Activated naive CD8-positive, alpha-beta T cell treated with anti-CD3 and anti-CD28 coated beads, Interleukin-2, amount 50 U/mL, for 24 hours (primary cell): ENCODE measurements at regions not wholly inside any gene's neighbourhood (a gene's known extent, or its start where the extent isn't known, plus 50 kb on each side); places are given as distances from the start of the nearest gene placed in this dataset.

Source experiments
- ATAC-seq: fragments of 150-1000 bp; cut with Tn5 transposase; one replicate; pipeline ENCODE4 v1.10.0; 2021
- DNase-seq: peaks from one replicate; pipeline ENCODE4 v3.0.0; 2021
- H3K27ac Mint-ChIP-seq: one replicate; pipeline ENCODE4 v1.8.0; 2021; ENCODE audit warnings: mild to moderate bottlenecking, mixed read lengths
- H3K27me3 Mint-ChIP-seq: one replicate; pipeline ENCODE4 v1.8.0; 2021; ENCODE audit warnings: mixed read lengths
- H3K36me3 Mint-ChIP-seq: one replicate; pipeline ENCODE4 v1.8.0; 2021; ENCODE audit warnings: low read depth, mixed read lengths
- H3K4me1 Mint-ChIP-seq: one replicate; pipeline ENCODE4 v1.8.0; 2021; ENCODE audit warnings: mixed read lengths
- H3K4me3 Mint-ChIP-seq: one replicate; pipeline ENCODE4 v1.8.0; 2021; ENCODE audit warnings: mild to moderate bottlenecking, moderate library complexity, mixed read lengths
- H3K9me3 Mint-ChIP-seq: one replicate; pipeline ENCODE4 v1.8.0; 2021; ENCODE audit warnings: mixed read lengths

GRCh38 chrX:128310912-128311311 lies 258.7 kb upstream of the ACTRT1 start:
- H3K36me3 Mint-ChIP-seq, result no peaks in the 10 kb centered on the region
- H3K27me3 Mint-ChIP-seq, result no peaks in the 10 kb centered on the region
- DNase-seq, result no peak
- H3K27ac Mint-ChIP-seq, result no peak overlapping the region
- no peak overlapping the region for H3K4me3 Mint-ChIP-seq
- H3K9me3 Mint-ChIP-seq, result peaks cover 4% of the 10 kb centered on the region
- ATAC-seq, result no peak
- no peaks in the 10 kb centered on the region for H3K4me1 Mint-ChIP-seq

DNA sequence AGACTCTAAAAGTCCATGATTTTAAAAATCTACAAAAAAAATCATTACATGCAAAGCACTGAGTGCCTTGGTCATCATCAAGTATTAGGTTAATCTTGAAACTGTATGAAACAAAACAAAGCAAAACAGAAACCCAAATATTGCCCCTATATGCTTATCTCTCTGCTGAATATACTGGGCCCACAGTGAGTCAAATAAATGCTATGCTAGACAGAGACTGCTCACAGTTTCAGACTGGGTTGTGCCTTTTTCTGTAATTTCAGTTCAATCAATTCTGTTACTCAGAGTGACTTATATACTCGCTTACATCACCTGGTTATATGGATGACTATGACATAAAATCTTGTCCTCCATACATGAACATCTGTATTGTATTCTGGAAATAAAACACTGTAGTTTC lies 257.1 kb upstream of the ACTRT1 start:
- ATAC-seq, result no peak
- H3K27me3 Mint-ChIP-seq, result no peaks in the 10 kb centered on the region
- H3K9me3 Mint-ChIP-seq, result peaks cover 4% of the 10 kb centered on the region
- DNase-seq, result no peak
- H3K27ac Mint-ChIP-seq, result no peak overlapping the region
- H3K4me3 Mint-ChIP-seq, result no peak overlapping the region
- H3K4me1 Mint-ChIP-seq, result no peaks in the 10 kb centered on the region
- H3K36me3 Mint-ChIP-seq, result no peaks in the 10 kb centered on the region

GRCh38 chrX:128294198-128294597 lies 242.0 kb upstream of the ACTRT1 start:
- DNase-seq (no peak), ATAC-seq (no peak)
- Mint-ChIP-seq H3K27me3 (no peaks in the 10 kb centered on the region), H3K36me3 (no peaks in the 10 kb centered on the region), H3K4me1 (no peaks in the 10 kb centered on the region), H3K9me3 (no peaks in the 10 kb centered on the region), H3K27ac (no peak overlapping the region), H3K4me3 (no peak overlapping the region)

DNA sequence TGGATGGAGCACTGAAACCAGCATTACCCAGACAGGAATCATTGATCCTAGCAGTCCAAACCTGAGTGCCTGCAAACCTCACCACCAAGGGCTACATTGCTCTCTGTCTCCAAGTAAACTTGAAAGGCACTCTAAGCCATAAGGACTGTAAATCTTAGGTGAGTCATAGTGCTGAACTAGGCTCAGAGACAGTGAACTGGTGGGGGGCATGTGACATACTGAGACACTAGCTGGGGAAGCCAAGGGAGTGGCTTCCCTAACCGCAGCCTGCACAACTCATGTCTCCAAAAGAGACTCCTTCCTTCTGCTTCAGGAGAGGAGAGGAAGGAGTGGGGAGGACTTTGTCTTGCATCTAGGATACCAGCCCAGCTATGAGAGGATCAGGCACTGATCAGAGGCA lies 235.5 kb upstream of the ACTRT1 start:
- Mint-ChIP-seq H3K4me3 (no peak overlapping the region), H3K27ac (no peak overlapping the region), H3K27me3 (no peaks in the 10 kb centered on the region), H3K36me3 (no peaks in the 10 kb centered on the region), H3K9me3 (no peaks in the 10 kb centered on the region), H3K4me1 (no peaks in the 10 kb centered on the region)
- ATAC-seq (no peak), DNase-seq (no peak)

- Mint-ChIP-seq H3K36me3 (no peaks in the 10 kb centered on the region), H3K27ac (no peak overlapping the region), H3K27me3 (no peaks in the 10 kb centered on the region), H3K4me1 (no peaks in the 10 kb centered on the region), H3K9me3 (no peaks in the 10 kb centered on the region), H3K4me3 (no peak overlapping the region)
- no peak for DNase-seq
- no peak for ATAC-seq
Measured at GRCh38 chrX:128250621-128251020, 198.4 kb upstream of the ACTRT1 start.

DNA sequence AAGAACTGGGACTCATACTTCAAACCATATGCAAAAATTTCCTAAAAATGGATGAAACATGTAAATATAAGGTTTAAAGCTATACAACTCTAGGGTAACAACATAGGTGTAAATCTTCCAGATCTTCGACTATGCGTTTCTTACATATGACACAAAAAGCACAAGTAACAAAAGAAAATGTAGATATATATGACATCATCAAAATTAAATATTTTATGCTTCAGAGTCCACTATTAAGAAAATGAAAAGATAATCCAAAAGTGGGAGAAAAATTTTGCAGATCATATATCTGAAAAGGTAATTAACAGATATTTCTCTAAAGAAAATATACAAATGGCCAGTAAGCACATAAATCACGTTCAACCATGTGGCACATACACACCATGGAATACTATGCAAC lies 164.2 kb upstream of the ACTRT1 start:
- no peak for ATAC-seq

GRCh38 chrX:128165884-128166408 lies 113.7 kb upstream of the ACTRT1 start:
- DNase-seq, result no peak
- Mint-ChIP-seq H3K9me3 (peaks cover 7% of the 10 kb centered on the region), H3K4me3 (no peak overlapping the region), H3K36me3 (no peaks in the 10 kb centered on the region), H3K4me1 (no peaks in the 10 kb centered on the region), H3K27me3 (no peaks in the 10 kb centered on the region), H3K27ac (no peak overlapping the region)
- no peak for ATAC-seq

More for the DNA sequence above, 164.2 kb upstream of the ACTRT1 start:
- Mint-ChIP-seq H3K27ac (no peak overlapping the region), H3K27me3 (no peaks in the 10 kb centered on the region), H3K4me3 (no peak overlapping the region), H3K9me3 (no peaks in the 10 kb centered on the region), H3K36me3 (no peaks in the 10 kb centered on the region), H3K4me1 (no peaks in the 10 kb centered on the region)
- DNase-seq, result no peak

DNA sequence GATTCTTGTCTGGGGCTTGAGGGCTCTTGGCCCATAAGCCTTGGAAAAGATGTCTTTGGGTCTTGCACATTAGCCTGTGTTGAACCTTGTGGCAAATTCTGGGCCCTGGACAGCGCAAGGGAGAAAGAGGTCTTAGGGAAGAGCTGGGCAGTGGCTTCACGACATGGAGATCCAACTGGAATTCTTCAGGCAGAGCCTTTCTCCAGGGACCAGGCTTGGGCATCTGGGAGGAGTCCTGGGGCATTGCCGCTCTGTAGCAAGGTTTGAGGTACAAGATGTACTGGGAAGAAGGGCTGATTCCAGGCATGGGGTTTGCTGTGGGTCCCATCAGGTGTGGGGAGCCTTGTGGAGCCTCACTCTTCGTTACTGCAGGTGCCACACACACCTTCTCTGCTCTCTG lies 104.0 kb upstream of the ACTRT1 start:
- Mint-ChIP-seq H3K4me3 (no peak overlapping the region), H3K9me3 (peaks cover 20% of the 10 kb centered on the region), H3K27me3 (no peaks in the 10 kb centered on the region), H3K4me1 (no peaks in the 10 kb centered on the region), H3K27ac (no peak overlapping the region), H3K36me3 (no peaks in the 10 kb centered on the region)
- DNase-seq, result no peak
- no peak for ATAC-seq

DNA sequence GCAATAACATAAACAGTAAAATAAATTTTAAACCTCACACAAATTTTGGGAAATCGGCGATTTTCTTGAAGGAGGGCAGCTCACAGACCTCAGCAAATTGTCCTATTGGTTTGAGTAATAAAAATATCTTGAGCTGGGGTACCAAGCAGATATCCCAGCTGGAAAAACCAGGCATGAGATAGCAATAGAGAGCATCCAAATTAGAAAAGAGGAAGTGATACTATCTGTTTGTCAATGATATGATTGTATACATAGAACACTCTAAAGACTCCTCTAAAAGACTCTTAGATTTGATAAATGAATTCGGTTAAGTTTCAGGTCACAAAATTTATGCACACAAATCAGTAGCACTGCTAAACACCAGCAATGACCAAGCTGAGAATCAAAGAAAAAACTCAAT lies 90.5 kb upstream of the ACTRT1 start:
- Mint-ChIP-seq H3K27ac (no peak overlapping the region), H3K4me3 (no peak overlapping the region), H3K9me3 (no peaks in the 10 kb centered on the region), H3K27me3 (no peaks in the 10 kb centered on the region), H3K36me3 (no peaks in the 10 kb centered on the region), H3K4me1 (no peaks in the 10 kb centered on the region)
- DNase-seq, result no peak
- no peak for ATAC-seq

DNA sequence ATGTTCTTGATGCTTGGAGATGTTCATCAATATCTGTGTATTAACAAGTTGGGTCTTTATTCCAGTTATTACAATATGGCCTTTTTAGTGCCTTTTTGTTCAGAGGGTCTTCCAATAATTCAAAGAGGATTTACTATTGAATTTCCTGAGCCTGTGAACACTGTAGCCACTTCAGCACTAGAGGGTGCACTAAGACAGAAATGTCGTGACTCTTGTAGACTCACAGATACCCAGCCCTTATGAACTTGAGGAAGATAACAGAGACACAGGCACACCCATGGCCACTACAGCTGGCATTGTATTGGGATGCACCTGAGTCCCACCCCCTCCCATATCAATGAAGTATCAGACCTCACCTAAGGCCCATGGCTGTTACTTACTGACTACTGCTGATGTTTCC lies 54.4 kb upstream of the ACTRT1 start:
- Mint-ChIP-seq H3K4me3 (no peak overlapping the region), H3K9me3 (no peaks in the 10 kb centered on the region), H3K36me3 (no peaks in the 10 kb centered on the region), H3K27me3 (no peaks in the 10 kb centered on the region), H3K4me1 (no peaks in the 10 kb centered on the region), H3K27ac (no peak overlapping the region)
- DNase-seq (no peak), ATAC-seq (no peak)

DNA sequence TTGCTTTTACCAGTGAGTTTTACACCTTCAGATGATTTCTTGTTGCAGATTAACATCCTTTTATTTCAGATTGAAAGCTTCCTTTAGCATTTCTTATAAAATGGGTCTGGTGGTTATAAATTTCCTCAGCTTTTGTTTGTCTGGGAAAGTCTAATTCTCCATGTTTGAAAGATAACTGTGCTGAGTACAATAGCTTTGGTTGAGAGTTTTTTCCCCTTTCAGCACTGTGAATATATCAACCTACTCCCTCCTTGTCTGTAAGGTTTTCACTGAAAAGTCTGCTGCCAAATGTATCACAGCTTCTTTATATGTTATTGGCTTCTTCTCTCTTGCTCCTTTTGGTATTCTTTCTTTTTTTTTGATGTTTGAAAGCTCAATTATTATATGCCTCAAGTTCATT lies 53.5 kb upstream of the ACTRT1 start:
- no peak for ATAC-seq
- DNase-seq, result no peak
- Mint-ChIP-seq H3K4me1 (no peaks in the 10 kb centered on the region), H3K27ac (no peak overlapping the region), H3K9me3 (no peaks in the 10 kb centered on the region), H3K36me3 (no peaks in the 10 kb centered on the region), H3K27me3 (no peaks in the 10 kb centered on the region), H3K4me3 (no peak overlapping the region)
